SIG-M5 (cell line): ENCODE measurements at regions not wholly inside any gene's neighbourhood (a gene's known extent, or its start where the extent isn't known, plus 50 kb on each side); places are given as distances from the start of the nearest gene placed in this dataset.
"Not testable (repeated sequence)": the region's sequence is repeated elsewhere in the genome, so short reads cannot be mapped to it uniquely, and the experiment has no call there.

Experiments used
- DNase-seq: peaks from one replicate; lab custom pipeline; 2025; lab: John Stamatoyannopoulos, UW

DNA sequence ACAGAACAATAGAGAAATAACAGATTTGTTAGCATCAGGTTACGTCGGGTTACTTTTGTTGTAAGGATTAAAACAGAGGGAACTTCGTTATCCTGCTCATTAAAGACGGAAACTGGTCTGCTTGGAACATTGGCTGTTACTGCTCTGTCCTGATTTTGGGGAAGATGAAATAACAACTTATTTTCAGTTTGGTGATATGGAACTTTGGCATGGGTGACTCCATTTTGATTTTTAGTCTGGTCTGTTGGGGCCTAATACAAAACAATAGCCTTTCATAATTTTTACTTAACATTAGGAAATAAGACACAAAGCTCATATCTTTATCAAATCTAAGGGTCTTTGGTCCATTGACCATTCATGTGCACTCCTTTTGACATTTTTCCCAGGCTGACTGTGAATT, 220.5 kb upstream of the DUSP10 start:
- no peak for DNase-seq

DNA sequence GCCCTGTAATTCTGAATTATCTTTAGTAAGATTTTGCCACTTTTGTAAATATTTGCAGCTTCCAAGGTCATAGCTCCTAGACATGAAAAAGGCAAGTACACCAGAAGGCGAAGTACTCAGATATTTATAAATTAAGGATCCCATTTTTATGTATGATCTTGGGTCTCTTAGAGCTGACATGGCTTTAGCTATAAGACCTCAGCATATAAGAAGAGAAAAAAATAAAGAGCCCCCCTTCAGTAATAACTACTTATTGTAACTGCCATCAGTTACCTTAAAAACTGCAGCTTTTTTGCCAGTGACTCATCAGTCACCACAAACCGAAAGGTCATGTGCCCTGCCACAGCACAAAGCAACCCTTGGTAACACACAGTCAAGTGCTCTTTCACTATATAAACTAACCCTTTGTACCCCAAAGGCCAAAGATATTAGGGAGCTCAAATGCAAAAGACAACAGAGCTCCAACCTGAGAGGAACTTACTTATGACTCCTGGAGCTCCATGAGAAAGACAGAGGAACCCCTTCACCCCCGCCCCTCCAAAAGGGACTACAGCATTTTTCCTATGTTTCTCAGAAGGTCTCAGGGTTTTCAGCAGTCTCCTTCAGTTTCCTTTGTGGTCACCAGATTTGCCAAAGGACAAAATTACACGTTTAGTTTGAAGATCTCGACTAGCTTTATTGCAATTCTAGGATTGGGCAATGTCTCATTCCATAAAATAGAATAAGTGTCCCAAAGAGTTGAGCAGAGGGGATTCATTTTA, 219.8 kb upstream of the DUSP10 start:
- no peak for DNase-seq

DNA sequence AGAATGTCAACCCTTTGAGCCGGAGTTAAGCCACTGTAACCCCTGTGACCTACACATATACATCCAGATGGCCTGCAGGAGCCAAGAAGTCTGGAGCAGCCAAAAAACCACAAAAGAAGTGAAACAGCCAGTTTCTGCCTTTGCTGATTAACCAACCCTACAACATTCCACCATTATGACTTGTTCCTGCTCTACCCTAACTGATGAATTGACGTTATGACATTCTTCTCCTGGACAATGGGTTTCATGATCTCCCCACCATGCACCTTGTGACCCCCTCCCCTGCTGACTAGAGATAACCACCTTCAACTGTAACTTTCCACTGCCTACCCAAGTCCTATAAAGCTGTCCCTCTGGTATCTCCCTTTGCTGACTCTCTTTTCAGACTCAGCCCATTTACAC, 216.3 kb upstream of the DUSP10 start:
- not testable (repeated sequence) for DNase-seq

DNA sequence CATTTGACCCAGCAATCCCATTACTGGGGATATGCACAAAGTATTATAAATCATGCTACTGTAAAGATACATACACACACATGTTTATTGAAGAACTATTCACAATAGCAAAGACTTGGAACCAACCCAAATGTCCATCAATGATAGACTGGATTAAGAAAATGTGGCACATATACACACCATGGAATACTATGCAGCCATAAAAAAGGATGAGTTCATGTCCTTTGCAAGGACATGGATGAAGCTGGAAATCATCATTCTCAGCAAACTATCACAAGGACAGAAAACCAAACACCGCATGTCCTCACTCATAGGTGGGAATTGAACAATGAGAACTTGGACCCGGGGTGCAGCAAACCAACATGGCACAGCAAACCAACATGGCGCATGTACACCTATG, 215.5 kb upstream of the DUSP10 start:
- not testable (repeated sequence) for DNase-seq

DNA sequence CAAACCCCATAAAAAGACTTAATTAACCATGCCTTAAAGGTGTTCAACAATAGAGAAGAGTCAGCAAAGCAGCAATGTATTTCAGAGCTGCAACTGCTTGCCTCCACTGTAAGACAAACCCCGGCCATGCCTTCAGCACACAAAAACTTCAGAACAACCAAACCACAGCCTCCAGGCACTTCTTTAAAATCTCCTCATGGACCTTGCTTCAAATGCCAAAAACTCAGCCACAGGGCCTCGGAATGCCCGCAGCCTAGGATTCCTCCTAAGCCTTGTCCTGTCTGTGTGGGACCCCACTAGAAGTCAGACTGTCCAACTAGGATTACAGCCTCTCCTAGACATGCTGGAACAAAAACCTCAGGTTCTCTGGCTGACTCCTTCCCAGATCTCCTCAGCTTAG, 208.1 kb upstream of the DUSP10 start:
- DNase-seq = no peak

DNA sequence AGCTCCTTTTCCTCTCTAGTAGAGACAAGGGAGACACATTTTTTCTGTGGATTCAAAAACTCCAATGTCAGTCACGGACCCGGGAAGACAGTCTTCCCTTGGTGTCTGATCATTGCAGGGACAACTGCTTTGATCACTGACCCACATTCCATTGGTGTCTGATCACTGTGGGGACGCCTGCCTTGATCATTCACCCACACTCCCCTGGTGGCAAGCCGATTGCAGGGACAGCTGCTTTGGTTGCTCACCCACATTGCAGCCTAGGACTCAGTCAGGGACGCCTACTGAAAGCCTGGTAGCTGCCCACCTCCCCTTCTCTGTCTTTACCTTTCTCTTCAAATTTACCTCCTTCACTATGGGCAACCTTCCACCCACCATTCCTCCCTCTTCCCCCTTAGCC, 206.6 kb upstream of the DUSP10 start:
- DNase-seq = no peak

DNA sequence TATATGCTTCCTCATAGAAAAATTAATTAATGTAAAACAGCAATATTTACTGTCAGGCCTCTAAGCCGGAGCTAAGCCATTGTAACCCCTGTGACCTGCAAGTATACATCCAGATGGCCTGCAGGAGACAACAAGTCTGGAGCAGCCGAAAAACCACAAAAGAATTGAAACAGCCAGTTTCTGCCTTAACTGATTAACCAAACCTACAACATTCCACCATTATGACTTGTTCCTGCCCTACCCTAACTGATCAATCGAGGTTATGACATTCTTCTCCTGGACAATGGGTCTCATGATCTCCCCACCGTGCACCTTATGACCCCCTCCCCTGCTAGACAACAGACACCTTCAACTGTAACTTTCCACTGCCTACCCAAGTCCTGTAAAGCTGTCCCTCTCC, 205.8 kb upstream of the DUSP10 start:
- no peak for DNase-seq

DNA sequence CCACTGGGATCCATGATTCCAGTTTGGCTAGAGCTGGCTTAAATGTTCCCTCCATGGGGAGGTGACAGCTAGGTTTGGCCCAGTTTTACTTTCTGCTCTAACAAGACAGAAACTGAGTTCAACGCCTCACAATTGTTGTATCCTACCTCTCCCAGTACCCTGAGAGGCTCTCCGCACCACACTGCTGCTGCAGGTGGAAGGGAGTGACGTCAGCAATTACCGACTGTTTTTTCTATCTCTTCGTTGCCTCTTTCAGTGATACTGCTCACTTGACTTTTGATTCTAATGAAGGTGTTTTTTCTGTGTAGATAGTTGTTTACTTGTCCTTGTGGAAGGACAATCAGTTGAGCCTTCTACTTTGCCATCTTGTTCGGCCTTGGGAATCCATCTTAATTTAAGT, 204.9 kb upstream of the DUSP10 start:
- DNase-seq = no peak

DNA sequence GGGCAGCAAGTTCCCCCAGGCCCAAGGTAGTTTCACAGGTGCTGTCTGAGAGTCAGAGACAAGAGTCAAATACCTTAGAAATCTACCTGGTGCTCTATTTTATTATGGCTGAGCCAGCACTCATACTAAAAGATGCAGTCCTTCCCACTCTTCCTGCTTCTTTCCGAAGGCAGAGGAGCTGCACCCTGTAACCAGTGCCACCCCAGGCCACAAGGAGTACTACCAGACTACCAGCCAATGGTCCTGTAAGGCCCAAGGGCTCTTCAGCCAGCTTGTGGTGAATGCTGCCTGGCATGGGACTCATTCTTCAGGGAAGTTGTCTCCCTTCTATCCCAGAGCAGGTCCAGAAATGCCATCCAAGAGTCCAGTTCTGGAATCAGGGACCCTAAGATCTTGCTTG, 203.8 kb upstream of the DUSP10 start:
- DNase-seq = no peak

DNA sequence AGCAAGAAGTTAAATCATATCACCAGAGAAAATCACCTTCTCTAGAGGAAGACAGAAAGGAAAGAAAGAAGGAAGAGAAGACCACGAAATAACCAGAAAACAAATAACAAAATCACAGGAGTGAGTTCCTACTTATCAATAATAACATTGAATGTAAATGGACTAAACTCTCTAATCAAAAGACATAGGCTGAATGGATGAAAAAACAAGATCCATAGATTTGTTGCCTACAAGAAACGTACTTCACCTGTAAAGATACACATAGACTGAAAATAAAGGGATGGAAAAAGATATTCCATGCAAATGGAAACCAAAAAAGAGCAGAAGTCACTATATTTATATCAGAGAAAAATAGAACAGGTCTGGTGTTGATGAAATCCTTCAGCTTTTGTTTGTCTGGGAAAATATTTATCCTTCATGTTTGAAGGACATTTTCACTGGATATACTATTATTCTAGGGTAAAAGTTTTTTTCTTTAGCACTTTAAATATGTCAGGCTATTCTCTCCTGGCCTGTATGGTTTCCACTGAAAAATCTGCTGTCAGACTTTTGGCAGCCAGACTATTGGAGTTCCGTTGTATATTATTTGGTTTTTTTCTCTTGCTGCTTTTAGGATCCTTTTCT, 202.5 kb upstream of the DUSP10 start:
- no peak for DNase-seq

DNA sequence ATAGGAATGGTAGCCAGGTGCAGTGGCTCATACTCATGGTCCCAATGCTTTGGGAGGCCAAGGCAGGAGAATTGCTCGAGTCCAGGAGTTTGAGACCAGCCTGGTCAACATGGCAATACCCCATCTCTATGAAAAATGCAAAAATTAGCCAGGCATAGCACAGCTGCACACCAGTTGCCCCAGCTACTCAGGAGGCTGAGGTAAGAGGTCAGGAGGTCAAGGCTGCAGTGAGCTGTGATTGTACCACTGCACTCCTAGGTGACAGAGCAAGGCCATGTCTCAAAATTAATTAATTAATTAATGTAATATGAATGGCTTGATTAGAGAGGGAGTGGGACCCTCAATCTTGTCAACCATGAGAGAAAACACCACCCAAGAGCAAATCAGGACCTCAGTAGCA, 198.7 kb upstream of the DUSP10 start:
- DNase-seq = no peak

DNA sequence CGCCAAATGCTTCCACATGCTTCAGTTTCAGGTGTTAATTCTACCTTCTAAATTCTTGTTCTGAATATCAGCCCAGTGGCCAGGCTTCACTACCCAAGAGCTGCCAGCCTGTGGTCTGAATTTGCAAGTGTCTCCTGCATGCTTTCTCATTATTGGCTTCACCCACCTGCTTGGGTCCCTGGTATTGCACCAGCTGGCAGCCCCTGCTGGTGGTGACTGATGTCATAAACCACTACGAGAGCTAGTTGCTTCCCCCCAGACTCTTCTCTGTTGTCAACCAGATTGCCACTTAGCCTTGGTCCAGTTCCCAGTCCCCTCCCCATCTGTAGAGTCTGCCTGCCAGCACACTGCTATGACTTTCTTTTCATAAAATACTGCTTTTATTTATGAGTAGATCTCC, 197.7 kb upstream of the DUSP10 start:
- DNase-seq = no peak

DNA sequence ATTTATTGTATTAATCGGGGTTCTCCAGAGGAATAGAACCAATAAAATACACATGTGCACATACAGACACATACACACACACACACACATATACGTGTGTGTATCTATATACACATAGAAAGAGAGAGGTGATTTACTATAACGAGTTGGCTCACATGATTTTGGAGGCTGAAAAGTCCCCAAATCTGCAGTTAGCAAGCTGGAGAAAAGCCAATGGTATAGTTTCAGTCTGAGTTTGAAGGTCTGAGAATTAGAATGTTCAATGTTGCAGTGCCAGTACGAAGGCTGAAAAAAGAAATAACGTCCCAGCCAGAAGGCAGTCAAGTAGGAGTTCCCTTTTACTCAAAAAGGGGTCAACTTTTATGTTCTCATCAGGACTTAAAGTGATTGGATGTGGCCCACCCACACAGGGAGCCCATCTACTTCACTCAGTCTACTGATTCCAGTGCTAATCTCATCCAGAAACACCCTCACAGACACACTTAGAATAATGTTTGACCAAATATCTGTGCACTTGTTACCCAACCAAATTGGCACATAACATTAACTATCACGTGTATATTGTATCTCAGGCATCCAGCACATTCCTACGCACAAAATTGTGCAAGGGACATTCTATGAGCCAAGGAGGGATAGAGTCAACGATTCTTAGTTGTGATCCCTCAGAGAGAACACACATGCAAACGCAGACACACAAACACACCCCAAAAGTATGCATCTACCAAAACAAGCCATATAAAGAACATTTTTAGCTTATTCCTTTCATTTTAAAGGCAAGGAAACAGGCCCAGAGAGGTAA, 195.5 kb upstream of the DUSP10 start:
- DNase-seq = no peak

DNA sequence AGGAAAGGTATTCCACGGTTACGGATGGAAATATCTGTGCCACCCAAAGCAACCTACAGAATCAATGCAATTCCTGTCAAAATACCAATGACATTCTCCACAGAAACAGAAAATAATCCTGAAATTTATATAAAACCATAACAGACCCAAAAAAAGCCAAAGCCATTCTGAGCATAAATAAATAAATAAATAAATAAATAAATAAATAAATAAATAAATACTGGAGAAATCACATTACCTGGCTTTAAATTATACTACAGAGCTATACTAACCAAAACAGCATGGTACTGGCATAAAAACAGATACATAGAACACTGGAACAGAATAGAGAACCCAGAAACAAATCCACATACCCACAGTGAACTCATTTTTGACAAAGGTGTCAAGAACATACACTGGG, 191.9 kb upstream of the DUSP10 start:
- DNase-seq = no peak

DNA sequence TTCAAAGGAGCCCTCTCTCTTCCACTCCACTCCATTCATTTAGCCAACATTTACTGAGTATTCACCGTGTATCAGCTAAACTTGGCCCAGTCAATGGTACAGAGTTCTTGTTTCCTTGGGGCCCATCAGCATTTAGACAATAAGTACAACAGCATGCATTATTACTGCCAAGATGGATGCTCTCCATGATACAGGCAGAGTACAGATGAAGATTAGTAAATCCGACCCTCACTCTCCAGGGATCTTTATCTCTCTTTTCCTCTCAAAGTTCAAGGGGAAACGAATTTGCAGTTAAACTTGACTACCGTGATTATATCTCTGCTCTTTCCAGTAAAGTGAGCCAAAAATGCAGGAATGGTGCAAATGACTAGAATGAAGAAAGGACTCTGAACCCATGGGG, 184.6 kb upstream of the DUSP10 start:
- DNase-seq = no peak

DNA sequence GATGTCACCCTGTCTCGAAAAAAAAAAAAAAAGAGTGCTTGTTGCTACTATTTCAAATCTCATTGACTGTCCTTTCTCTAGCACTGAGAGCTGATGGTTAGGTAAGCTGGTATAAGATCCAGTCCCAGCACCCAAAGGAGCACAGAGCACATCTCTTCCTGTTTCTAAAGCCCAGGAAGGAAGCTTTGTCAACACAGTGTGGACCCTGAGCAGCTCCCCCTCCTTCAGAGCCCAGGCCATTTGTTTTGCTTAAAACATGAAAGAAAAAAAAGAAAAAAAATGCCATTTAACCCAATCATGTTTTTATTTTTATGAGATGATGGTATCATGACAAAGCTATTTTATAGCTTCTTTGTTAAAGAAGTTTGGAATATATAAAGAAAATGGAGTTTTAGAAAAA, 184.1 kb upstream of the DUSP10 start:
- DNase-seq = no peak

DNA sequence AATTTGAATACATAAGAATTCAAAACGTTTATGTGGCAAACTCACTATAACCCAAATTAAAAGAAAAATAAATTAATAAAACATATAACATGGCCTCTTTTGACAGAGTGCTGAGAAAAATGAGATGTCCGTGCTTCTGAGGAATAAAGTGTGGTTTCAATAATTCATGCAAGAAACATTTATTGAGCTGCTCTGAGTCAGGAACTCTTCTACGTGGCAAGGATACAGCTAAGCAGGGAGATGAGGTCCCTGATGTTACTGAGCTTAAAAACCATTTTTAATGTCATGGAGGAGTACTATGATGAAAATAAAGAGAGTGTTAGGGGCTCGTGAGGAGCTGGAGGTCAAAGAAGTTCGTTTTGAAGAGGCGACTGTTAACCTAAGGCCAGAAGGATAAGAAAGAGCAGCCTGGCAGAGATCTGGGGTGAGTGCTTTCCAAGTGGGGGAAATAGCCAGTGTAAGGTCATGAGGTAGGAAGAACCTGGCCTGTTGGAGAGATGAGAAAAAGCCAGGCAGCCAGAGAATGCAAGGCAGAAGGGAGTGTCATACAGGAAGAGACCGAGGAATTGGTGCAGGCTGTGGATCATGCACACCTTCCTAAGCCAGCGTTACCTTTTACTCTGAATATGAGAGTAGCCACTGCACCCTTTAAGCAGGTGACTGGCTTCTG, 182.2 kb upstream of the DUSP10 start:
- DNase-seq = no peak

DNA sequence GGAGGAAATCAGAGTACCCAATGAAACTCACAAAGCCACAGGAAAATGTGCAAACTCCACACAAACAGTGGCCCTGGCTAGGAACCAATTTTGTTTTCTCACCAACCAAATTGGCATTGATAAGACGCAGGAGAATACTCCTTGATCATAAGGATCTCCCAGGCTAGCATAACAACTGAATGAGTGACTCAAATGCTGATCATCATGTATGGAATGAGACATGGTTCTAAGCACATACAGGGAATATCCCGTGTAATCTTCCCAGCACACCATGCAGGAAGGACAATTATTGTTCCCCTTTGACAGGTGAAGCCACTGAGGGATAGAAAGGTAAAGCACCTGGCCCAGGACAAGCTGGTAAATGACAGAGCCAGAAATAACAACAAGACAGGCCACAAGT, 180.0 kb upstream of the DUSP10 start:
- DNase-seq = no peak

DNA sequence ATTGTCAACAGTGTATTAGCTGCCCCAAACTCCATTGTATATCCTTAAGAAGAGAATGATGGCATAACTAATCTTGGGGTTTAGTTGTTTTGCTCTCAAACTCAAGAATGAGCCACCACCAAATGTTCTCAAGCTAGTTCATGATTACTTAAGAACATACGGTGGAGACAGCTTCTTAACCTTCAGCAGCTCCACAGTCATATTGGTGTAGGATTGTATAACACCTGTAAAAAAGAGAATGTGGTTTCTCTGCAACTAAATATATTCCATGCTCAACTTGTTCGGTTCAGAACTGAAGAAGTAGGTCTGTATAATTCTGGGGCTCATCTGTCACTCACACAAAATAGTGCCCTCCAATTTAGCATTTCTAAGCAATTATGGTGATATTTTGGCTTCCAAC, 177.9 kb upstream of the DUSP10 start:
- no peak for DNase-seq

DNA sequence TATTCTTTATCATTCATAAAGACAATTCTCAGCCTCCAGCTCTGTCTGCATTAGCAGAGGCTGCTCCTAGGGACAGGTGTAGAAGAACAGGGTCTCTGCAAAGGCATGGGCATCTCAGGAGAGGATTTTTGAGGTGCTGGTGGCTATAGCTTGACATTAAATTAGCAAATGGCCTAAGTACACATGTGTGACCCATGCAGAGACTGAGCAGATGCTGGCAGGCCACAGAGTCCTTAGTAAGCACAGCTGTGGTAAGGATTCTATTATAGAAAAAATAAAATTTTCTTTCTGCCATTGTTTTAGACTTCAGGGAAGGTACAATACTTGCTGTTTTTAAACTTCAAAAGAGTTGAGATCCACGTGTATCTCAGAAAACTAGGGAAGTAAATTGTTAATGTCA, 177.5 kb upstream of the DUSP10 start:
- DNase-seq = no peak

DNA sequence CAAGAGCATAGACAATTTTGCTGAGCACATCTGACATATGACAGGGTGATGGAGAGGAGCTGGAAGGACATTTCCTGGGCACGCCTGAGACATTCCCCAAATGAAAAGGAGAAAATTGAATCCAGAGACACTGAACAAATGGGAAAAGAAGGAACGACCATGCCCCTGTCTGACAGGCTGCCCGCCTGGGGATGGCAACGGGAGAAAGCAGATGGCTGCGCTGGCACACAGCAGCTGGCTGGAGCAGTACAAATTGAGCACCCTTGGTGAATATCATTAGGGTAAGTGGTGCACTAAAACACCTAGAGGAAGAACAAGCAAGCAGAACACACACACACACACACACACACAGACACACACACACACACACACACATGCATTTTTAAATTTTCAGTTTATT, 174.3 kb upstream of the DUSP10 start:
- DNase-seq = no peak

DNA sequence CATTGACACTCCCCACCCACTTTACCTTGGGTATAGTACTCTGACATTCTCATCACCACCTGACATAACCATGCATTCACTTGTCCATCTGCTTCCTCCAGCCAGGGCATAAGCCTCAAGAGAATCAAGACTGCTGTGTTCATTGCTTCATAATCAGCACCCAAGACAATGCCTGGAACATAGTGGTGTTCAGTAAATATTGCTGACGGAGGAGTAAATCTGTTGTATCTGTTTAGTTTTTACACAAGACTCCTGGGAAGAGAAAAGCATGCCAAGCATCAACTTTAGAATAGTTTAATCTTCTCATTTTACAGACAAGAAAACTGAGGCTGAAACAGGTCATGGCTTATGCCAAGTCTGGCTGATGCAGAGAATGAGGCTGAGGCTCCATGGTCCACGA, 173.9 kb upstream of the DUSP10 start:
- no peak for DNase-seq
